GM12874 (cell line): ENCODE measurements at regions not wholly inside any gene's neighbourhood (a gene's known extent, or its start where the extent isn't known, plus 50 kb on each side); places are given as distances from the start of the nearest gene placed in this dataset.

Experiments used
- CTCF ChIP-seq: IDR thresholded peaks from 2 replicates; pipeline ENCODE4 v1.5.1; 2011; ENCODE audit warnings: low read depth, mild to moderate bottlenecking, control low read depth, low read length, moderate library complexity; ENCODE audit not compliant: insufficient read depth

GRCh38 chr5:23721336-23721735 lies 213.9 kb downstream of the PRDM9 start:
- TF ChIP-seq CTCF = no peak

DNA sequence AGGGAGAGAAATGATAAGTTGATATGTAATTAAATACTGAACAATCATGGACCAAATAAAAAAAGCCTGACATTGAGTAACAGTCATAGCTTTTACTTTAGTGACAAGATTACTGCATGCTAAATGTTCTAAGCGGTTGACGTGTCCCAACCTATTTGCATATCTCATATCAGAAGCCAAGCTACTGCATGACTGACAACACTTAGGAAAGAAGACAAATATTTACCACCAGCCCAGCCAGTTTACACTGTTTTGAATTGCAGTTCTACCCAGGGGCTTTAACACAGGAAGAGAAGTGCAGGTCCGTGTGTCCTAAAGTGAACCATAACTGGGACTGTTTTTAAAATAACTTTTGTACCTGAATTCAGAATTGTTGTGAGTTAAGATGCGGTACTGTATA lies 219.9 kb downstream of the PRDM9 start:
- TF ChIP-seq CTCF = no peak

DNA sequence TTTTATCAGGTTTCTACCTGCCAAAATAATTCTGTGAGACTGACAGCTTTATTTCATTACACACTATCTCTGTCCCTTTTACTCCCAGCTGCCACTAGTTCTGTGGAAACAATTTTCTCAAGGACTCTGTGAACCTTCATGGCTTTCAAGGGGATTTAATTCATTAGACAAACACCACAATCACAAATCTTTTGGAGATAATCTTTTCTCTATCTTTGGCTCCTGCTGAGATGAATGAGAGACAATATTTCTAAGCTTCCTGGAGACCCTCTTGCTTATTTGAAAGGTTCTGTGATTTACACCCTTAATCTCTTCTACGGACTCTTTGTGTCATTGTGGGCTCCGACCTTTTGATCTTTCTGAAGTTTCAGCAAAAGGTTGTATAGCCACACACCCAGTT lies 222.6 kb downstream of the PRDM9 start:
- no peak for TF ChIP-seq CTCF

DNA sequence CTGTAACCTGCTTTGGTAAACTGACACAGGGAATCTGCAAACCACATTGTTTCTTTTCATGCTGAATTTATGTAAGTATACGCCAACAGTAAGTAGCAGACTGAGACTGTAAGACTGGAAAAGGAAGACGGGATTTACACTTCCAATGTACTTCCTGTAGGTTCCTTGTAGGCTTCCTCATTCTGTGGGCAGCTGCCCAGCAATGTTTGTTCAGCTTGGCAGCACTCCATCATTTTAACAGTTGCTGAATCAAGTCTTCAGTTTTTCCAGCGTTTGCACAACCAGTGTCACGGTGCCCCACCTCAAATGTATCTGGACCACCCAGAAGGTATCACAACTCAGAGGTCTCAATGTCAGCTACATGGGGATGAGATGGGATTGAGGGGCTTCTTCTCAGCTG lies 232.6 kb downstream of the PRDM9 start:
- no peak for TF ChIP-seq CTCF

DNA sequence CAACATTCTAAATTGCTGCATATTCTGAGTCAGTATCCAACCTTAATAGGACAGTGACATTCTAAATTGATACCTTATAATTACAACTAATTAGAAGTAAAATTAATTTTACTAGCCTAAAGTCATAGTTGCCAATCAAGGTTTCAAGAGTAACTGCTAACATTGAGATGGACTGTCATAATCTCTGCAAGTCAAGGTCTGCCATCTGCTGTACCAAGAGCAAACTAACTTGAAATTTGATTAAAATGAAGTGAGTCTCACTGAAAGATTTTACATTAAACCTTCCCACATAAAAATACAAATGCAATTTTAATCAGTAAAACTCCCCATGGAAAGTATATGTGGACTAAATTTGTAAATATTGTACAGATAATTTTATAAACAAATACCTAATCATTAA lies 235.3 kb downstream of the PRDM9 start:
- TF ChIP-seq CTCF = no peak

GRCh38 chr5:23755906-23756305 lies 248.5 kb downstream of the PRDM9 start:
- no peak for TF ChIP-seq CTCF

DNA sequence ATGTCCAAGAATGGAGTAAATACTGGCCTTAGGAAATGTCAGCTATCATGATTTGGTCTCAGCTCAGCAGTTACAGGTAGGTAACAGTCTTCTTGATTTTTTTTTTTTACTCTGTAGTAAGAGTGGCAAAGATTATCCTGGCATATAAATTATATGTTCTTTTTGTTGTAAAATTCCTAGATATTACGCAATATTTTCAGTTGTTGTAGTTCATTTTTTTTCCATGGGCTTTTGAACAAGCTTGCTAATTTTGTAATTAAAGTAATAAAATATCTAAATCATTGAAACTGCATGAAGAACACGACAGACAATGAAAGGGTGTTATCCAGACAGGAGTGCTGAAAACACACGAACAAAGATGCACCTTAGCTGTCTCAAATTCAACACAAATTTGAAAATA lies 249.4 kb downstream of the PRDM9 start:
- TF ChIP-seq CTCF = no peak

GRCh38 chr5:23763170-23763569 lies 255.8 kb downstream of the PRDM9 start:
- no peak for TF ChIP-seq CTCF
